ENCODE measurements at regions not wholly inside any gene's neighbourhood (a gene's known extent, or its start where the extent isn't known, plus 50 kb on each side); places are given as distances from the start of the nearest gene placed in this dataset.

DNA sequence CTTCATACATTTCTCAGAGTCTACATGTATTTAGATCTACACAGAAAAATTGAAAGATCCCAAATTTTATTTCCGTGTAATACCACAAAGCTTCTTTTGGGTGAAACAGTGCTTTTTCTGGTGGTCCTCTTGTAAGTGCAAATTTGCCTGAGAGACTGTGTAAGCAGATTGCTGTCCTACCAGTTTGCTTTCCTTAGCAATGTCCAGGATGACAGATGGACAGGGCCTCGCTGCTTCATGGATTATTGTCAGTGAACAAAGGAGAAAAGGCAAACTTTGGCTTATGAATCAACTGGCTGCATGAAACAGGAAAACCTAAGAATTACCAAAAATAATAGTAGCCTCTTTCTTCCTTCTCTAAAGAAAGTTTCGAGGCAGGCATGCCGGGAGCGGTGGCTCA lies 82.6 kb upstream of the UBE2E1 start:
- H3K36me3 ChIP-seq (ENCODE audit: insufficient read depth, low read length), result no peaks in the 10 kb centered on the region
- H3K9ac ChIP-seq (ENCODE audit: low read depth, low read length, poor library complexity, severe bottlenecking), result no peak overlapping the region
- H3K4me2 ChIP-seq (ENCODE audit: low read depth, low read length, poor library complexity, severe bottlenecking), result no peak overlapping the region
- no peak overlapping the region for H2AFZ ChIP-seq (ENCODE audit: low read length)
- no peaks in the 10 kb centered on the region for H3K79me2 ChIP-seq (ENCODE audit: insufficient read depth, low read length)
- no peaks in the 10 kb centered on the region for H3K9me3 ChIP-seq (ENCODE audit: insufficient read depth, low read depth, low read length)
- H3F3A ChIP-seq (ENCODE audit: low read depth), result no peaks in the 10 kb centered on the region
- H4K20me1 ChIP-seq (ENCODE audit: insufficient read depth, low read length, poor library complexity, severe bottlenecking), result no peaks in the 10 kb centered on the region
- H3K9me2 ChIP-seq (replicated peaks; ENCODE audit: low read depth, low read length), result no peaks in the 10 kb centered on the region
- no peaks in the 10 kb centered on the region for H3K27me3 ChIP-seq (ENCODE audit: insufficient read depth, low read length, poor library complexity, severe bottlenecking)
- peaks cover 17% of the 10 kb centered on the region for H3K4me1 ChIP-seq (ENCODE audit: insufficient read depth, low read length, poor library complexity, severe bottlenecking)
- H3K4me3 ChIP-seq (ENCODE audit: low read length, poor library complexity, severe bottlenecking), result no peak overlapping the region
- TF ChIP-seq, protein P1, sequence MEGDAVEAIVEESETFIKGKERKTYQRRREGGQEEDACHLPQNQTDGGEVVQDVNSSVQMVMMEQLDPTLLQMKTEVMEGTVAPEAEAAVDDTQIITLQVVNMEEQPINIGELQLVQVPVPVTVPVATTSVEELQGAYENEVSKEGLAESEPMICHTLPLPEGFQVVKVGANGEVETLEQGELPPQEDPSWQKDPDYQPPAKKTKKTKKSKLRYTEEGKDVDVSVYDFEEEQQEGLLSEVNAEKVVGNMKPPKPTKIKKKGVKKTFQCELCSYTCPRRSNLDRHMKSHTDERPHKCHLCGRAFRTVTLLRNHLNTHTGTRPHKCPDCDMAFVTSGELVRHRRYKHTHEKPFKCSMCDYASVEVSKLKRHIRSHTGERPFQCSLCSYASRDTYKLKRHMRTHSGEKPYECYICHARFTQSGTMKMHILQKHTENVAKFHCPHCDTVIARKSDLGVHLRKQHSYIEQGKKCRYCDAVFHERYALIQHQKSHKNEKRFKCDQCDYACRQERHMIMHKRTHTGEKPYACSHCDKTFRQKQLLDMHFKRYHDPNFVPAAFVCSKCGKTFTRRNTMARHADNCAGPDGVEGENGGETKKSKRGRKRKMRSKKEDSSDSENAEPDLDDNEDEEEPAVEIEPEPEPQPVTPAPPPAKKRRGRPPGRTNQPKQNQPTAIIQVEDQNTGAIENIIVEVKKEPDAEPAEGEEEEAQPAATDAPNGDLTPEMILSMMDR (conservative IDR thresholded peaks at IDR 0.05; ENCODE audit: low read length), result no peak
- TF ChIP-seq EZH2phosphoT487 (IDR thresholded peaks at IDR 0.05; ENCODE audit: borderline replicate concordance), result no peak

DNA sequence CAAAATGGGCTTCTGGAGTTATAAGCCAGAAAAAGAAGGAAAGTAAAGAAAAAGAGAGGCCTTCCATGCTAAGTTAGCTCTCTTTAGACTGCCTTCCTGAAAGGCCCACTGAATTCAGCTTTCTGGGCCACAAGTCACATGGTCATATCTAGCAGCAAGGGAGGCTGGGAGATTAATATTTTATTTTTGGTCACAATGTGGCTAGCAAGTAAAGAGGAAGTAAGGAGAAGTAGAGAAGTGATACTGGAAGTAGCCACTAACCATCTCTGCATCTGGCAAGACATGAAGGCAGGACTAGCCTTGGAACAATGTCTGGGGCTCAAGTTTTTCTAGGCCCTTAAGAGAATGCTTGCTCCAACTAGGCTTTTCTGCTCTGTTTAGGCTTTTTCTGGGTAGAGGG lies 81.8 kb upstream of the UBE2E1 start:
- TF ChIP-seq EZH2phosphoT487 (IDR thresholded peaks at IDR 0.05; ENCODE audit: borderline replicate concordance), result no peak
- TF ChIP-seq, protein P1 (conservative IDR thresholded peaks at IDR 0.05; ENCODE audit: low read length), result no peak
- H3K36me3 ChIP-seq (ENCODE audit: insufficient read depth, low read length), result no peaks in the 10 kb centered on the region
- peaks cover 24% of the 10 kb centered on the region for H3K4me1 ChIP-seq (ENCODE audit: insufficient read depth, low read length, poor library complexity, severe bottlenecking)
- H3K4me3 ChIP-seq (ENCODE audit: low read length, poor library complexity, severe bottlenecking), result no peak overlapping the region
- no peaks in the 10 kb centered on the region for H3K27me3 ChIP-seq (ENCODE audit: insufficient read depth, low read length, poor library complexity, severe bottlenecking)
- no peaks in the 10 kb centered on the region for H3F3A ChIP-seq (ENCODE audit: low read depth)
- H3K9ac ChIP-seq (ENCODE audit: low read depth, low read length, poor library complexity, severe bottlenecking), result no peak overlapping the region
- H2AFZ ChIP-seq (ENCODE audit: low read length), result no peak overlapping the region; the same call in 1 of the 2 replicates
- no peaks in the 10 kb centered on the region for H3K9me3 ChIP-seq (ENCODE audit: insufficient read depth, low read depth, low read length)
- H3K79me2 ChIP-seq (ENCODE audit: insufficient read depth, low read length), result no peaks in the 10 kb centered on the region
- H4K20me1 ChIP-seq (ENCODE audit: insufficient read depth, low read length, poor library complexity, severe bottlenecking), result no peaks in the 10 kb centered on the region
- no peak overlapping the region for H3K4me2 ChIP-seq (ENCODE audit: low read depth, low read length, poor library complexity, severe bottlenecking)
- H3K9me2 ChIP-seq (replicated peaks; ENCODE audit: low read depth, low read length), result no peaks in the 10 kb centered on the region

DNA sequence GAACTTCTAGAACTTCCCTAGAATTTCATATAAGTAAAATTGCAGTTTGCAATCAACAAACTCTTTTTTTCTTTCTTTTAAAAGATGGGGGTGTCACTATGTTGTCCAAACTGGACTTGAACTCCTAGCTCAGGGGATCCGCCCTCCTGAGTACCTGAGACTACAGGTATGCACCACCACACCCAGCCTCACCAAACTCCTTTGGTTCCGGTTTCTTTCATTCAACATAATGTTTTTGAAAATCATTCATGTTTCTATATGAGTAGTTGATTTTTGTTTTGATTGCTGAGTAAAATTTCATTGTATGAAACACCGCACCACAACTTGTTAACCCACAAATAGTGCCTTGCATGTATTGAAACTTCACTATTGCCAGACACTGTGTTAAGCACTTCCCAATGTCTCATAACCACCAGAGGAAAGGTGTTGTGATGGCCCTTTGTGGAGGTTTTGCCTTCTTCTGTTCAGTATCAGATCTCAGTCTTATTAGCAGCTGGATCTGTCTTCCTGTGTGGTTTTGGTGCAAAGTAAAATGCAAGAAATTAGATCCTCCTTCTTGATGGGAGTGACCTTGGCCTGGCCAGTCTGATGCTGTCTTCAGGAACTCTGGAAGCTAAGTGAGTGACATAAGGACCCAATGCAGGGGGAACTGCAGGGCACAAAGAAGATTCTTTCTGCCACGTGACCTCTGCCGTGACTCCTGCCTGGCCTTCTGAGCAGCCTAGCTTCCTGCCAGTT lies 78.8 kb upstream of the UBE2E1 start:
- H3K9me2 ChIP-seq (replicated peaks; ENCODE audit: low read depth, low read length), result no peaks in the 10 kb centered on the region
- peak overlapping the region; percentile 38; the same call in 1 of the 2 replicates for H2AFZ ChIP-seq (ENCODE audit: low read length)
- H3K36me3 ChIP-seq (ENCODE audit: insufficient read depth, low read length), result no peaks in the 10 kb centered on the region
- no peaks in the 10 kb centered on the region for H3K27me3 ChIP-seq (ENCODE audit: insufficient read depth, low read length, poor library complexity, severe bottlenecking)
- H3K4me3 ChIP-seq (ENCODE audit: low read length, poor library complexity, severe bottlenecking), result no peak overlapping the region
- TF ChIP-seq EZH2phosphoT487 (IDR thresholded peaks at IDR 0.05; ENCODE audit: borderline replicate concordance), result no peak
- TF ChIP-seq, protein P1 (conservative IDR thresholded peaks at IDR 0.05; ENCODE audit: low read length), result no peak
- no peaks in the 10 kb centered on the region for H3F3A ChIP-seq (ENCODE audit: low read depth)
- peak overlapping the region; percentile 50 for H3K4me2 ChIP-seq (ENCODE audit: low read depth, low read length, poor library complexity, severe bottlenecking)
- peak overlapping the region; percentile 51 for H3K9ac ChIP-seq (ENCODE audit: low read depth, low read length, poor library complexity, severe bottlenecking)
- H3K9me3 ChIP-seq (ENCODE audit: insufficient read depth, low read depth, low read length), result no peaks in the 10 kb centered on the region
- no peaks in the 10 kb centered on the region for H4K20me1 ChIP-seq (ENCODE audit: insufficient read depth, low read length, poor library complexity, severe bottlenecking)
- peaks cover 24% of the 10 kb centered on the region for H3K4me1 ChIP-seq (ENCODE audit: insufficient read depth, low read length, poor library complexity, severe bottlenecking)
- no peaks in the 10 kb centered on the region for H3K79me2 ChIP-seq (ENCODE audit: insufficient read depth, low read length)

Measured in Loucy (cell line).